NCI-H128 (cell line): ENCODE measurements at regions not wholly inside any gene's neighbourhood (a gene's known extent, or its start where the extent isn't known, plus 50 kb on each side); places are given as distances from the start of the nearest gene placed in this dataset.

Experiments used
- DNase-seq: peaks from one replicate; lab custom pipeline; 2025; ENCODE audit not compliant: unreplicated experiment; lab: John Stamatoyannopoulos, UW

- no peak for DNase-seq
These were observed 112.8 kb upstream of the ATF7IP start for GRCh38 chr12:14252697-14253096.

DNA sequence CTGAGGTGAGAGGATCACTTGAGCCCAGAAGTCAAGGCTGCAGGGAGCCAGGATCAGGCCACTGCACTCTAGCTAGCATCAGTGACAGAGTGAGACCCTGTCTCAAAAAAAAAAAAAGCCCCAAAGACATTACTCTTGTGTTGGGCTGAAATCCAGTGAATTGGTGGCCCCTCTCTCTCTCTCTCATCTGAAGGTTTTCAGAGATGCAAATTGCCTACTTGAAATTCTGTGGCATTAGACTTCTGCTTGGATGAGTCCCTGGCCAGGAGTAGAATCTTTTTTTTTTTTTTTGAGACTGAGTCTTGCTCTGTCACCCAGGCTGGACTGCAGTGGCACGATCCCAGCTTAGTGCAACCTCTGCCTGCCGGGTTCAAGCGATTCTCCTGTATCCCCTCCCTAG is 112.0 kb upstream of the ATF7IP start:
- DNase-seq = no peak

- DNase-seq = no peak
These were observed 110.7 kb upstream of the ATF7IP start for GRCh38 chr12:14254781-14255180.

DNA sequence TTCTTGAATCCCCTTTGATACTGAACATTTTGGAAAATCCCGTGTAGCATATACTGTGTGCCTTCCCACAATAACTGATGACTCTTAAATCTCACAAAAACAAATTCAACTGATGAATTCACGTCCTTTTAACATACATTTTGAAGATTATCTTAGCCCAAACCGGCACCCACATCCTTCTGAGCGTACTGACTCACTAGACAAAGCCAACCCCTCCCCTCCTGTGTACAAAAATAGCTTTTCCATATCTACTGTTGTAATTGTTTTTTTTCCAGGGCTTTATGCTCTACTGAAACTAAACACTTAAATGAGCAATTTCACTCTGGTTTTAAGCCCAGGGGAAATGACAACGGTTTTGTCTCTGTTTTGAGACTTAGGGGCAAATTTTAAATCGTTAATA is 109.4 kb upstream of the ATF7IP start:
- DNase-seq = no peak

- peak; percentile 5 for DNase-seq
These were observed 108.8 kb upstream of the ATF7IP start for GRCh38 chr12:14256555-14257169.

- no peak for DNase-seq
These were observed 108.2 kb upstream of the ATF7IP start for GRCh38 chr12:14257303-14257733.

GRCh38 chr12:14257734-14258574 is 107.5 kb upstream of the ATF7IP start:
- DNase-seq = peak; percentile 98

DNA sequence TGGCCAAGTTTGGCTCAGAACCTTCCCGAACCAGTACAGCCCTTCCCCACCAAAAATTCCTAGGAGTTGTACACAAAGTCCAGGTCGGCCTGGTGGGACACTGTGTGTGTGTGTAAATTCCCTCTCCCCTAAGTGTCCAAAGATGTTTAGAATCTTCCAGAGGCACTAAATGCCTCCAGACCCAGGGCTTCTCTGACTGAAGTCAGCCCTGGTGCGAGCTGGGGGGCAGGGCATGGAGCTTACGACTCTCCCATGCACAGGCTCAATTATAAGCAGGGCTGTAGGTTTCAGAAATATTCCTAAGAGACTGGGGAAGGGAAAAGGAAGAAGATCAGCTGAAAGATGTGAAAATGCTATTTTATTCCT is 106.9 kb upstream of the ATF7IP start:
- no peak for DNase-seq

- no peak for DNase-seq
These were observed 105.9 kb upstream of the ATF7IP start for GRCh38 chr12:14259481-14260010.

GRCh38 chr12:14260011-14260993 is 105.2 kb upstream of the ATF7IP start:
- peak; percentile 6 for DNase-seq

- DNase-seq = no peak
These were observed 104.4 kb upstream of the ATF7IP start for GRCh38 chr12:14261096-14261495.

DNA sequence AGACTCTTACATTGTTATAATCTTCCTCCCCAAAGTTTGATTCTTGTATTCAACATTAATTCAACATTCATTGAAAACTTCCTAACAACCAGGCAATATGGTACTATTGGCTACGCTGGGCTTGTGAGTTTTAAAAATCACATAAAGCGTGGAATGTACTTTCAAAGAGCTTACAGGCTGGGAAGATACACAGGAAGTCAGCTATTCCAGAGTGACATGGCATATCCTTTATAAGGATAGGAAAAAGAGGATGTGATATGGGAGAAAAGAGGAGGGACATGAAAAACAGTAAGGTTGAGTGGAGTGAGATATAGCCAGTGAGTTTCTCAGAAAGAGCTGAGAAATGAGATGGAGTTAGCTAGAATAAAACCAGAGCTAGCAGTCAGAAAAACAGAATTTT is 103.6 kb upstream of the ATF7IP start:
- no peak for DNase-seq

GRCh38 chr12:14262771-14263511 is 102.5 kb upstream of the ATF7IP start:
- no peak for DNase-seq

DNA sequence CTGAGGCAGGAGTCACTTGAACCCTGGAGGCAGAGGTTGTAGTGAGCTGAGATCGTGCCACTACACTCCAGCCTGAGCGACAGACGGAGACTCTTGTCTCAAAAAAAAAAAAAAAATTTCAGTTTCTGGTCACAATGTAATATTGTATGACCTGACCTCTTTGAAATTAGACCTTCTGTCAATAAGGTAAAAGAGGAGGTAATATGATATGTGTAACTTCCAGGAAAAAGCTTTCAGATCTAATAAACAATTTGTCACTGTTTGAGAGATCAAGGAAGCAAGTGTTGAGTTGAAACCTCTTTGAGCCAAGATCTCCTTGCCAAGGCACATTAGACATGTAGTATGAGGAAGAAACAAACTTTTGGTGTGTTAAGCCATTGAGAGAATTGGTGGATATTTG is 101.7 kb upstream of the ATF7IP start:
- DNase-seq = no peak

DNA sequence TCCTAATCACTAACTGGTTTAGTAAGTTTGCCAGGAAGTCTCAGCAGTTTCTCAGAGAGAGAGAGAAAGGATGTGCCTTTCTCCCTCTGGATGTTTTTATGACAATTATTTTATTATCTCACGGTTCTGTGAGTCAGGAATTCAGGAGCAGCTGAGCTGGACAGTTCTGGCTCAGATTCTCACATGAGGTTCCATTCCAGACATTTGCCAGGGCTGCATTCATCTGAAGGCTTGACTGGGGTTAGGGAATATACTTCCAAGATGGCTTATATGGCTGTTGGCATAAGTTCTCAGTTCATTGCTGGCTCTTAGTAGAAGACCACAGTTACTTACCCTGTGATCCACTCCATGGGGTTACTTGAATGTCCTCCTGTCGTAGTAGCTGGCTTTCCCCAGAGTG is 101.2 kb upstream of the ATF7IP start:
- no peak for DNase-seq

GRCh38 chr12:14264778-14265177 is 100.7 kb upstream of the ATF7IP start:
- DNase-seq = no peak

DNA sequence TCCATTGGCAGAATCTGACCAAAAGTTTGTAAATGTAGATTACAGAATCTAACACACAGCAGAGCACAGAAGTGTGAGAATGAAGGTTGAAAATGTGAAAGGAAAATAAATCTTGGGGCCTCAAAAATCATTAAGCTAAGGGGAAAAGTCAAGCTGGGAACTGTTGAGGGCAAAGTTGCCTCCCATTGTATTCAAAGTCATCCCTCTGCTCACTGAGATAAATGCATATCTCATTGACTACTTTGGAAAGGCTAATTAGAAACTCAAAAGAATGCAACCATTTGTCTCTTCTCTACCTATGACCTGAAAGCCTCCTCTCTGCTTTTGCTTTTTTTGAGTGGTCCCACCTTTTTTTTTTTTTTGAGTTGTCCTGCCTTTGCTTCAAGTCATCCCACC is 97.4 kb upstream of the ATF7IP start:
- DNase-seq = no peak

DNA sequence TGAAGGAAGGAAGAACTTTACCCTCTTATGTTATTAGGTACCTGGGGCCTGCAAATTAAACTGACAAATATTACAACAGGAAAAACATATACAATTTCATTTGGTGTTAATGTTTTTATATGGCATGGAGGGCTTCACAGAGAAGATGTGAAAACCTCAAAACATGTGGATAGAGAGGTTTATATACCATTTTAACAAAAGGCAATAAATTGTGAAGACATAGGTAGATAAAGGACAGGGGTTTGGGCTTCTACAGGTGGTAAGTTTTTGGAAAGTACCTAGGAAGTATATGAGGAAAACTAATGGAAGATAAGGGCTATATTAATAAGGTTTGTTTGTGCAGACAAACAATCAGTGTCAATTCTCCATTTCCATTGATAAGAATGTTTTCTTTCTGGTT is 95.1 kb upstream of the ATF7IP start:
- DNase-seq = no peak

- DNase-seq = peak; percentile 41
These were observed 92.2 kb upstream of the ATF7IP start for GRCh38 chr12:14272956-14273912.
